Astrocyte of the cerebellum (primary cell): ENCODE measurements at regions not wholly inside any gene's neighbourhood (a gene's known extent, or its start where the extent isn't known, plus 50 kb on each side); places are given as distances from the start of the nearest gene placed in this dataset.

ENCODE experiments used
- DNase-seq: peaks from one replicate; pipeline ENCODE4 v3.0.0-alpha.2; 2011; ENCODE audit warnings: low read depth
- H3K4me3 ChIP-seq: 2 replicates; pipeline ENCODE4 v1.5.1; 2011; ENCODE audit warnings: mild to moderate bottlenecking, low read depth, low read length, moderate library complexity
- in situ Hi-C: cut with HindIII; loops from 2 replicates; pipeline ENCODE4 v1.10.0; 2017; ENCODE audit warnings: low sequenced_read_pairs
- TF ChIP-seq, protein P1 (sequence below): IDR thresholded peaks from 2 replicates; pipeline ENCODE4 v1.5.1; 2012; ENCODE audit warnings: low read length, low read depth, moderate library complexity, mild to moderate bottlenecking; ENCODE audit errors: missing control alignments

DNA sequence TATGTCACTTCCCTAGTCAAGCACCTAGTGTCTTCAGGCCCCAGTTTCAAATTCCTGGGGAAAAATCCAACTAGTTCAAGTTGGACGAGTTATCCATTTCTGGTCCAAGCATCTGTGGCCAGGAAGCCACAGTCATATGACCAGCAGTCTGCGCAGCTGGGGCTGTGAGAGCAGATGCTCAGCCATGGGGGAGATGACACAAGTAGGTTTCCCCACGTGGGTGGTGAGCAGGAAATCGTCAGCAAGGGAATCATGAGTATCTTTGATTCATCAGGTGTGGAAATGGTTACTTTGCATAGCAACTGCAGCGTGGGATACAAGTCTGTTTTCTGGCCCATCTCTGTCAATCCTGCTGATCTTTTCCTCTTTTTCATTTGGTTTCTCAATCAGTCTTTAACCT is 185.3 kb downstream of the C11orf91 start:
- in situ Hi-C loops: no loop called here
- no peak for DNase-seq
- TF ChIP-seq, protein P1, sequence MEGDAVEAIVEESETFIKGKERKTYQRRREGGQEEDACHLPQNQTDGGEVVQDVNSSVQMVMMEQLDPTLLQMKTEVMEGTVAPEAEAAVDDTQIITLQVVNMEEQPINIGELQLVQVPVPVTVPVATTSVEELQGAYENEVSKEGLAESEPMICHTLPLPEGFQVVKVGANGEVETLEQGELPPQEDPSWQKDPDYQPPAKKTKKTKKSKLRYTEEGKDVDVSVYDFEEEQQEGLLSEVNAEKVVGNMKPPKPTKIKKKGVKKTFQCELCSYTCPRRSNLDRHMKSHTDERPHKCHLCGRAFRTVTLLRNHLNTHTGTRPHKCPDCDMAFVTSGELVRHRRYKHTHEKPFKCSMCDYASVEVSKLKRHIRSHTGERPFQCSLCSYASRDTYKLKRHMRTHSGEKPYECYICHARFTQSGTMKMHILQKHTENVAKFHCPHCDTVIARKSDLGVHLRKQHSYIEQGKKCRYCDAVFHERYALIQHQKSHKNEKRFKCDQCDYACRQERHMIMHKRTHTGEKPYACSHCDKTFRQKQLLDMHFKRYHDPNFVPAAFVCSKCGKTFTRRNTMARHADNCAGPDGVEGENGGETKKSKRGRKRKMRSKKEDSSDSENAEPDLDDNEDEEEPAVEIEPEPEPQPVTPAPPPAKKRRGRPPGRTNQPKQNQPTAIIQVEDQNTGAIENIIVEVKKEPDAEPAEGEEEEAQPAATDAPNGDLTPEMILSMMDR: no peak
- H3K4me3 ChIP-seq: no peak overlapping the region

DNA sequence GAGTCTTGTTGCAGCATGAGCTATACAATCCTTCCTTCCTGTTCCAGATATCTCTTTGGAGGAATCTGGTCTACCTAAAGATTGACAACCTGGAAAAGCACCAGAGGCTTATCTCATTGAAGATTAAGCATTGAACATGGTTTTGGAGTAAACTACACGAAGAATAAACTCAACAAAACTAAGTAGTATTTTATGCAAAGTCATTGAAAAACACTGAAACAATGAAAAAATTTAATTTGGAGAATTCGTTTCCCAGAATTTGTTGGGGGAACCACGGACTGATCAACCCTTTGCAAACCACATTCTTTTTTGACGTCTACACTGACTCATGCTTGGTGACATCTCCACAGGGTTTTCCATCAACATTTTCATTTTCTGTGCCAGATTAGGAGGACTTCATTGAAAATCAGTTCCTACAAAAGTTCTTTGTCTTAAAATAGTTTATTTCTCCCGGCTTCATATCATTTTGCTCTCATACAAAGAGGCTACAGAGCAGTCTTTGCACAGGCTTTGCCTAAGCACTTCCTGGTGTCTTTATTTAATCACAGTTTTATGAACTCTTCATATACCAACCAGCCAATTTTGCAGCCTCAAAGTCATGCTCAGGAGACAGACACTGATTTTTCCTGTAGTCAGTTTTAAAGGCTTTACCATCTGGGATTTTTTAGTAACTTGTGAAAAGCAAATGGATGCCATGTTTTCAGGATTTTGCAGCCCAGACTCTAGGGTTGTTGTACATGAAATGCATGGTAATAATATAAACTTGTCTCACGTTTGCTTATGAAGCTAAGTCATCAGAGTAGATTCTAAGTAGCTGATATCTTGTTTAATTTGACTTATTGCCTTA is 186.3 kb downstream of the C11orf91 start:
- TF ChIP-seq, protein P1: no peak
- no peak for DNase-seq
- H3K4me3 ChIP-seq: no peak overlapping the region
- in situ Hi-C loops: no loop called here

DNA sequence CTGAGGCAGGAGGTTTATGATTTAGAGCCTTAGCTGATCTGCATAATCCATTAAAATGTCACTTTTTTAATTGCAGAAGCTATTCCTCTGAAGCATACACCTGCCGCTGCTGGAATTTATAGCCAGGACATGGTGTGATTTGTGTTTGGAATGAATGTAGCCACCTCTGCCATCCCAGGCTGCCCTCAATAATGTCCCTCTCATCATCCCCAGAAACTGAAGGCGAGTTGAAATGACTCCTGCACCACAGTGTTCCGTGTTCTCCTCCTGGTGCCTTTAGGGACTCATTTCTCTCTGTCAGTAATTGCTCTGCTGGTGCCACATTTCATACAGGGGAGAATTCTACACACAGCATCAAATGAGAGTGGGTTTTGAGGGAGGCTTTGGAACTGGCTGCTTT is 191.0 kb downstream of the C11orf91 start:
- TF ChIP-seq, protein P1: no peak
- DNase-seq: no peak
- in situ Hi-C loops: no loop called here
- no peak overlapping the region for H3K4me3 ChIP-seq

DNA sequence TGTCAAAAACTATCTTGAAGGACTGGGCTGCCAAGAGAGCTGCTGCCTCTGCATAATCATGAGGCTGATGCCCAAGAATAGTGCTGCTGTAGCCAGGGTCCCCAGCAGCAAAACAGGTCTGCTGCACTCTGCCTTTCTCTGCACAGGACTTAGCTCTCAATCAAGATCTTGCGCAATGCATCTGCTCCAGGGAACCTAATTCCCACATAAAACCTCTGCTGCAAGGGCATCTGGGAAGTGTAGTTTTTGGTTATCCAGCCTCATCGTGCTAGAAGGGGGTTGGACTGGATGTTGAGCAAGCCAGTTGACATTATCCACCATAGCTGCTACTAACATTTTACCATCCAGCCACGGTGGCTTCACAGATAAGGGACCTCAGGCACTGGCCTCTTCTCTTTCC is 192.7 kb downstream of the C11orf91 start:
- DNase-seq: no peak
- no peak overlapping the region for H3K4me3 ChIP-seq
- TF ChIP-seq, protein P1: no peak
- in situ Hi-C loops: no loop called here

DNA sequence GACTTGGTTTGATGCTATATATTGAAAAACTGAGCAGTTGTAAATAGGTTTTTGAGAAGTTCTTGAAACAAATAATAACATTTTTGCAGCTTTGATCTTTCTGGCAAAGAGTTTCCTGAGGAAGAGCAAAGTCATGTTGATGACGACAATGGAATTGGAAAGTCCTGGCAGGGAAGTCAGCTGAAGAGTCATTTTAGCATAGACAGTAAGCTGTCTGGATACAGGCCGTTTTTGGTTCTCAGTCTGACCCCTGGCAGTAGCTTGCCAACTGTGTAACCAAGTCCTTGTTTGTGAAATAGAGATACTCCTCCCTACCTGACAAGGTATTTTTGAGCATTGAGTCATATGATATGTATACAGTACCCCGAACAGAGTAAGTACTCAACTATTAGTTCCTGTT is 193.3 kb downstream of the C11orf91 start:
- H3K4me3 ChIP-seq: no peak overlapping the region
- in situ Hi-C loops: no loop called here
- TF ChIP-seq, protein P1: no peak
- DNase-seq: no peak

DNA sequence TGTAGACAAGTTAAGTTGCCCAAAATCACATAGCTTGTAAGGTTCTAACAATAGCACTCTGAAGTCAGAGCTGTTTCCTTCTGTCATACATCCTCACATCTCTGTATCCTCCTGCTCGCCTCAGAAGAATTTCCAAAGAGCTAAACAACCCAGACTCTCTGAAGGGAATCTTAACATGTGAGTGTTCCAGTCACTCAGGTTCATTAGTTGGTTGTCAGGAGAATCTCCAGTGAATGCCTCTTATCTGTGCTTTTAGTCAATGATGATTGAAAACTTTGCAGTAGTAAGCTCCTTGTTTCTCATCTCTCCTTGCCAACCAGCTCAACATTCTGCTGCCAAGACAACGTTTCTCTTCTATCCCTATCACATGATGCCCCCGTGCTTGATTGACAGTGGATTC is 195.5 kb downstream of the C11orf91 start:
- TF ChIP-seq, protein P1: no peak
- no peak overlapping the region for H3K4me3 ChIP-seq
- no peak for DNase-seq
- in situ Hi-C loops: no loop called here
